NB4 (cell line): ENCODE measurements at regions not wholly inside any gene's neighbourhood (a gene's known extent, or its start where the extent isn't known, plus 50 kb on each side); places are given as distances from the start of the nearest gene placed in this dataset.

ENCODE experiments used
- MAX ChIP-seq: IDR thresholded peaks from 2 replicates; pipeline ENCODE4 v1.6.1; 2011; ENCODE audit warnings: low read depth, low read length
- MYC ChIP-seq: IDR thresholded peaks from 2 replicates; pipeline ENCODE4 v1.6.1; 2011; ENCODE audit warnings: low read depth, low read length
- POLR2A ChIP-seq: IDR thresholded peaks from 2 replicates; pipeline ENCODE4 v1.6.1; 2011; ENCODE audit warnings: mild to moderate bottlenecking; ENCODE audit not compliant: insufficient read length; ENCODE audit errors: extremely low read depth
- TF ChIP-seq, protein P1 (sequence below): IDR thresholded peaks from one replicate; pipeline ENCODE4 v1.5.1; 2012; ENCODE audit warnings: low read depth, low read length

- TF ChIP-seq, protein P1, sequence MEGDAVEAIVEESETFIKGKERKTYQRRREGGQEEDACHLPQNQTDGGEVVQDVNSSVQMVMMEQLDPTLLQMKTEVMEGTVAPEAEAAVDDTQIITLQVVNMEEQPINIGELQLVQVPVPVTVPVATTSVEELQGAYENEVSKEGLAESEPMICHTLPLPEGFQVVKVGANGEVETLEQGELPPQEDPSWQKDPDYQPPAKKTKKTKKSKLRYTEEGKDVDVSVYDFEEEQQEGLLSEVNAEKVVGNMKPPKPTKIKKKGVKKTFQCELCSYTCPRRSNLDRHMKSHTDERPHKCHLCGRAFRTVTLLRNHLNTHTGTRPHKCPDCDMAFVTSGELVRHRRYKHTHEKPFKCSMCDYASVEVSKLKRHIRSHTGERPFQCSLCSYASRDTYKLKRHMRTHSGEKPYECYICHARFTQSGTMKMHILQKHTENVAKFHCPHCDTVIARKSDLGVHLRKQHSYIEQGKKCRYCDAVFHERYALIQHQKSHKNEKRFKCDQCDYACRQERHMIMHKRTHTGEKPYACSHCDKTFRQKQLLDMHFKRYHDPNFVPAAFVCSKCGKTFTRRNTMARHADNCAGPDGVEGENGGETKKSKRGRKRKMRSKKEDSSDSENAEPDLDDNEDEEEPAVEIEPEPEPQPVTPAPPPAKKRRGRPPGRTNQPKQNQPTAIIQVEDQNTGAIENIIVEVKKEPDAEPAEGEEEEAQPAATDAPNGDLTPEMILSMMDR: no peak
- TF ChIP-seq POLR2A (no peak), MAX (no peak), MYC (no peak)
Observed at GRCh38 chr6:137787016-137787415, 80.0 kb upstream of the TNFAIP3 start.
